SU-DHL-6 (cell line): ENCODE measurements at regions not wholly inside any gene's neighbourhood (a gene's known extent, or its start where the extent isn't known, plus 50 kb on each side); places are given as distances from the start of the nearest gene placed in this dataset.
"Not testable (repeated sequence)": the region's sequence is repeated elsewhere in the genome, so short reads cannot be mapped to it uniquely, and the experiment has no call there.

ENCODE experiments used
- EZH2phosphoT487 ChIP-seq: fragments of 200-600 bp; sonication (generic), shearing (Covaris generic); conservative IDR thresholded peaks from 2 replicates; pipeline ENCODE4 v1.6.1; 2018; ENCODE audit warnings: mild to moderate bottlenecking, antibody characterized with exemption, low read length, moderate library complexity, mixed read lengths
- TF ChIP-seq, protein P1 (sequence below): fragments of 200-600 bp; sonication (generic); IDR thresholded peaks from one replicate; pipeline ENCODE4 v1.5.1; 2017; ENCODE audit warnings: antibody characterized with exemption, mild to moderate bottlenecking, low read length, moderate library complexity; ENCODE audit not compliant: insufficient read depth, poor library complexity, severe bottlenecking

DNA sequence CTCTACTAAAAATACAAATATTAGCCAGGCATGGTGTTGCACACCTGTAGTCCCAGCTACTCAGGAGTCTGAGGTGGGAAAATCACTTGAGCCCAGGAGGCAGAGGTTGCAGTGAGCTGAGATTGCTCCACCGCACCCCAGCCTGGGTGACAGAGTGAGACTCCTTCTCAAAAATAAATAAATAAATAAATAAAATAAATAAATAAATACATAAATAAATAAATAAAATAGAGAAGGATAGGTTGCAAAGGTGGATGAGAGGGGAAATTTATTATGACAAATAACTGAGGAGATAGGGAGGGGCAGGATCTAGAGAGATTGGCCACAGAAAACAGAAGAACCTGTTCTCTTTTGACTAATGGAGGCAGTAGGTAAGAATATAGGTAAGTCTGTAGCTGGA, 601.6 kb downstream of the LRRC70 start:
- TF ChIP-seq, protein P1, sequence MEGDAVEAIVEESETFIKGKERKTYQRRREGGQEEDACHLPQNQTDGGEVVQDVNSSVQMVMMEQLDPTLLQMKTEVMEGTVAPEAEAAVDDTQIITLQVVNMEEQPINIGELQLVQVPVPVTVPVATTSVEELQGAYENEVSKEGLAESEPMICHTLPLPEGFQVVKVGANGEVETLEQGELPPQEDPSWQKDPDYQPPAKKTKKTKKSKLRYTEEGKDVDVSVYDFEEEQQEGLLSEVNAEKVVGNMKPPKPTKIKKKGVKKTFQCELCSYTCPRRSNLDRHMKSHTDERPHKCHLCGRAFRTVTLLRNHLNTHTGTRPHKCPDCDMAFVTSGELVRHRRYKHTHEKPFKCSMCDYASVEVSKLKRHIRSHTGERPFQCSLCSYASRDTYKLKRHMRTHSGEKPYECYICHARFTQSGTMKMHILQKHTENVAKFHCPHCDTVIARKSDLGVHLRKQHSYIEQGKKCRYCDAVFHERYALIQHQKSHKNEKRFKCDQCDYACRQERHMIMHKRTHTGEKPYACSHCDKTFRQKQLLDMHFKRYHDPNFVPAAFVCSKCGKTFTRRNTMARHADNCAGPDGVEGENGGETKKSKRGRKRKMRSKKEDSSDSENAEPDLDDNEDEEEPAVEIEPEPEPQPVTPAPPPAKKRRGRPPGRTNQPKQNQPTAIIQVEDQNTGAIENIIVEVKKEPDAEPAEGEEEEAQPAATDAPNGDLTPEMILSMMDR, result not testable (repeated sequence)
- not testable (repeated sequence) for TF ChIP-seq EZH2phosphoT487
